Jurkat, Clone E6-1 (cell line): ENCODE measurements at regions not wholly inside any gene's neighbourhood (a gene's known extent, or its start where the extent isn't known, plus 50 kb on each side); places are given as distances from the start of the nearest gene placed in this dataset.

Experiments used
- DNase-seq: peaks from one replicate; pipeline ENCODE4 v3.0.0-alpha.2; 2011; ENCODE audit warnings: low read depth, low spot score
- H3K4me3 ChIP-seq: 2 replicates; pipeline ENCODE4 v1.5.1; 2011; ENCODE audit warnings: mild to moderate bottlenecking, low read length, control low read depth, moderate library complexity

GRCh38 chr5:39478863-39479262 is 54.1 kb upstream of the DAB2 start:
- no peak for DNase-seq

GRCh38 chr5:39476843-39477220 is 52.1 kb upstream of the DAB2 start:
- DNase-seq, result no peak
- H3K4me3 ChIP-seq, result no peak overlapping the region

More at GRCh38 chr5:39478863-39479262, 54.1 kb upstream of the DAB2 start:
- no peak overlapping the region for H3K4me3 ChIP-seq

GRCh38 chr5:39475881-39476842 is 51.4 kb upstream of the DAB2 start:
- no peak overlapping the region for H3K4me3 ChIP-seq
- DNase-seq, result no peak

GRCh38 chr5:39475159-39475571 is 50.4 kb upstream of the DAB2 start:
- DNase-seq, result no peak
- H3K4me3 ChIP-seq, result no peak overlapping the region
